Karpas-422 (cell line): ENCODE measurements at regions not wholly inside any gene's neighbourhood (a gene's known extent, or its start where the extent isn't known, plus 50 kb on each side); places are given as distances from the start of the nearest gene placed in this dataset.

ENCODE experiments used
- DNase-seq: peaks from one replicate; pipeline ENCODE4 v3.0.0-alpha.2; 2015
- H2AFZ ChIP-seq: fragments of 200-600 bp; sonication (generic); 2 replicates; pipeline ENCODE4 v1.6.1; 2014; ENCODE audit warnings: antibody characterized with exemption, low read length, mixed read lengths
- H3K27ac ChIP-seq: fragments of 200-600 bp; sonication (generic); 2 replicates; pipeline ENCODE4 v1.5.1; 2014; ENCODE audit warnings: mild to moderate bottlenecking, low read length, moderate library complexity
- H3K27me3 ChIP-seq: fragments of 200-600 bp; sonication (generic); 2 replicates; pipeline ENCODE4 v1.6.1; 2014; ENCODE audit warnings: low read length, mixed read lengths
- H3K36me3 ChIP-seq: fragments of 200-600 bp; sonication (generic); 2 replicates; pipeline ENCODE4 v1.6.1; 2014; ENCODE audit warnings: low read length, mixed read lengths; ENCODE audit not compliant: insufficient read depth
- H3K4me1 ChIP-seq: fragments of 200-600 bp; sonication (generic); 2 replicates; pipeline ENCODE4 v1.6.1; 2014; ENCODE audit warnings: mild to moderate bottlenecking, low read length, mixed read lengths
- H3K4me2 ChIP-seq: fragments of 200-600 bp; sonication (generic); 2 replicates; pipeline ENCODE4 v1.6.1; 2014; ENCODE audit warnings: low read length, low read depth, mild to moderate bottlenecking; ENCODE audit not compliant: poor library complexity, severe bottlenecking
- H3K4me3 ChIP-seq: fragments of 200-600 bp; sonication (generic); 2 replicates; pipeline ENCODE4 v1.5.1; 2014; ENCODE audit warnings: mild to moderate bottlenecking, antibody characterized with exemption, low read length, mixed read lengths
- H3K79me2 ChIP-seq: fragments of 200-600 bp; sonication (generic); 2 replicates; pipeline ENCODE4 v1.6.1; 2014; ENCODE audit warnings: mild to moderate bottlenecking, low read length, mixed read lengths
- H3K9ac ChIP-seq: fragments of 200-600 bp; sonication (generic); 2 replicates; pipeline ENCODE4 v1.6.0; 2014; ENCODE audit warnings: low read length
- H3K9me2 ChIP-seq: fragments of 200-600 bp; sonication (generic), shearing (Covaris generic); replicated peaks from 2 replicates; pipeline ENCODE4 v1.6.0; 2014; ENCODE audit warnings: mild to moderate bottlenecking, low read length, moderate library complexity; ENCODE audit not compliant: insufficient read depth
- H3K9me3 ChIP-seq: fragments of 300-700, 200-600 bp; sonication (generic); 2 replicates; pipeline ENCODE4 v1.6.1; 2014; ENCODE audit warnings: low read length, mixed read lengths
- H4K20me1 ChIP-seq: fragments of 200-600 bp; sonication (generic); 2 replicates; pipeline ENCODE4 v1.6.1; 2014; ENCODE audit warnings: mild to moderate bottlenecking, antibody characterized with exemption, low read length, low read depth; ENCODE audit not compliant: insufficient read depth

DNA sequence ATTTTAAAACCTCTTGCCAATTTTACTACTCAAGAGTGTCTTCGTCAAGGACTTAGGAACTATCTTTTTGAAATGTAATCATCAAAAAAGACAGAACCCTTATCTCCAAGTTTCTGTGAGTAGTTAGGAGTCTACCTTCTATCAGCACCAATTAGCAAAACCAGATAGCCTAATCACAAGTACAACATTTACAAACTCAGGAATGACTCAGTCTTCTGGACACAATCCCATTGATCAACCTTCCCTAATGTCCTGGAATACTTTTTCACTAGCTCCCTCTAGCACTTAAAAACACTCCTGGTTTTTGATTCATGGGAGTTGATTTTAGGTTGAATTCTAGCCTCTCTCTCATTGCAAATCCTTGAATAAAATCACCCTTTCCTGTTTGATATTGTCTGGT, 680.7 kb downstream of the PRR16 start:
- Histone ChIP-seq H4K20me1 (no peaks in the 10 kb centered on the region), H3K27ac (no peak overlapping the region), H3K9ac (no peak overlapping the region), H3K4me1 (no peaks in the 10 kb centered on the region), H3K79me2 (no peaks in the 10 kb centered on the region), H3K9me3 (peaks cover 17% of the 10 kb centered on the region; the same call in 1 of the 2 replicates), H3K4me3 (no peak overlapping the region), H3K4me2 (no peak overlapping the region), H3K27me3 (no peaks in the 10 kb centered on the region), H2AFZ (no peak overlapping the region), H3K36me3 (no peaks in the 10 kb centered on the region), H3K9me2 (no peaks in the 10 kb centered on the region)
- no peak for DNase-seq

DNA sequence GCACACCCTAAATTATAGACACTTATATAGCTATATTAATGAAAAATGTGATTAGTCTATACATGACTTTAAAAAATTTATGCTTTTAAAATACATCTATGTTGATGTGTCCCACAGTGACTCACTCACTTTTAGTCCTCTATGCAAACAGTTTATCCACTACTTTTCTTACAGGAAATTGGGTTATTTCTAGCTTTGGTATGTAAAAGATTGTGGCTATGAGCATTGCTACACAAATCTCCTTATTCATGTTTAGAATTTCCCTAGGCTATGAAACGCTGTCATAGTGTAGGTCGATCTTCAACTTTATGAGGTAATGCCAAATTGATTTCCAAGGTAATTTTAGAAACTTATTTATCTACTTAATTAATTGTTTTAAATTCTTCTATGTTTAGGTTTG, 687.4 kb downstream of the PRR16 start:
- Histone ChIP-seq H3K27me3 (no peaks in the 10 kb centered on the region), H3K9me3 (peaks cover 3% of the 10 kb centered on the region; the same call in 1 of the 2 replicates), H3K9me2 (no peaks in the 10 kb centered on the region), H4K20me1 (no peaks in the 10 kb centered on the region), H3K4me2 (no peak overlapping the region), H2AFZ (no peak overlapping the region), H3K27ac (no peak overlapping the region), H3K79me2 (no peaks in the 10 kb centered on the region), H3K36me3 (no peaks in the 10 kb centered on the region), H3K4me1 (no peaks in the 10 kb centered on the region), H3K9ac (no peak overlapping the region), H3K4me3 (no peak overlapping the region)
- no peak for DNase-seq

DNA sequence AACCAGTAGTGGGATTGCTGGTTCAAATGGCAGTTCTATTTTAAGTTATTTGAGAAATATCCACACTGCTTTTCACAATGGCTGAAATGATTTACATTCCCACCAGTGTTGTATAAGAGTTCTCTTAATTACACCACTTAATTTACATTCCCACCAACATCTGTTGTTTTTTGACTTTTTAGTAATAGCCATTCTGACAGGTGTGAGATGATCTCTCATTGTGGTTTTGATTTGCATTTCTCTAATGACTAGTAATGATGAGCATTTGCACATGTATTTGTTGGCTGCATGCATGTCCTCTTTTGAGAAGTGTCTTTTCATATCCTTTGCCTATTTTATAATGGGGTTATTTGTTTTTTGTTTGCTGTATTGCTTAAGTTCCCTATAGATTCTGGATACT, 688.3 kb downstream of the PRR16 start:
- H3K9ac ChIP-seq: no peak overlapping the region
- H3K4me2 ChIP-seq: no peak overlapping the region
- no peaks in the 10 kb centered on the region for H3K36me3 ChIP-seq
- H3K9me2 ChIP-seq: no peaks in the 10 kb centered on the region
- H3K27me3 ChIP-seq: no peaks in the 10 kb centered on the region
- no peaks in the 10 kb centered on the region for H3K4me1 ChIP-seq
- H2AFZ ChIP-seq: no peak overlapping the region
- peaks cover 3% of the 10 kb centered on the region; the same call in 1 of the 2 replicates for H3K9me3 ChIP-seq
- no peaks in the 10 kb centered on the region for H3K79me2 ChIP-seq
- DNase-seq: no peak
- H3K27ac ChIP-seq: no peak overlapping the region
- H4K20me1 ChIP-seq: no peaks in the 10 kb centered on the region
- H3K4me3 ChIP-seq: no peak overlapping the region

DNA sequence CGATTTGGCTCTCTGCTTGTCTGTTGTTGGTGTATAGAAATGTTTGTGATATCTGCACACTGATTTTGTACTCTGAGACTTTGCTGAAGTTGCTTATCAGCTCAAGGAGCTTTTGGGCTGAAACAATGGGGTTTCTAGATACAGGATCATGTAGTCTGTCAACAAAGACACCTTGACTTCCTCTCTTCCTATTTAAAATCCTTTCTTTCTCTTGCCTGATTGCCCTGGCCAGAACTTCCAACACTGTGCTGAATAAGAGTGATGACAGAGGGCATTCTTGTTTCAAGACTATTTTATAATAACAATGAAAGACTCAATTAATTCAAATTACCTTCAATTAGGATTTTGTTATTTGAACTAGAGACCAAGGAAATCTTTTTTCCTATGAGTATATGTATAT, 692.5 kb downstream of the PRR16 start:
- no peak overlapping the region for H3K9ac ChIP-seq
- no peaks in the 10 kb centered on the region for H4K20me1 ChIP-seq
- H2AFZ ChIP-seq: no peak overlapping the region
- H3K4me3 ChIP-seq: no peak overlapping the region
- no peak overlapping the region for H3K27ac ChIP-seq
- no peaks in the 10 kb centered on the region for H3K4me1 ChIP-seq
- H3K4me2 ChIP-seq: no peak overlapping the region
- H3K9me2 ChIP-seq: no peaks in the 10 kb centered on the region
- no peaks in the 10 kb centered on the region for H3K27me3 ChIP-seq
- no peaks in the 10 kb centered on the region for H3K36me3 ChIP-seq
- peaks cover 7% of the 10 kb centered on the region; the same call in 1 of the 2 replicates for H3K9me3 ChIP-seq
- DNase-seq: no peak
- no peaks in the 10 kb centered on the region for H3K79me2 ChIP-seq

DNA sequence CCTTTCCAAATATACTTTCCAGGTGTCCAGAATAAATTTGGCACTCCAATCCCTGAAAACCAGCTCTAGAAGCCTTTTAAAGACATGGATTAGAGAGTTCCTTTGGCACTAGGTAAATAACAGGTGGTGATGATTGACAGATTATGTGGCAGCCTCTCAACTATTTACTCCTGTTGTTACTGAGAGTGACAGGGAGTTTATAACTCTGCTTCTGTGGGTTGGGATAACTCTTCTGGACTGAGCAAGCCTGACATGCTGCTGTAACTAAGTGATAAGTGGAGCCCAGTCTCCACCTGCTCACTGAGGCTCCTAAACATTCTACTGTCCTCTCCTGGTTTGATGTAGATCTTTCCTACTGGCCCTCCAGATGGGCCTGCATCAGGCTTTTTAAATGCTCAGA, 693.2 kb upstream of the FTMT start:
- Histone ChIP-seq H3K9ac (no peak overlapping the region), H3K36me3 (no peaks in the 10 kb centered on the region), H2AFZ (no peak overlapping the region), H3K4me3 (no peak overlapping the region), H3K9me3 (peaks cover 3% of the 10 kb centered on the region; the same call in 1 of the 2 replicates), H3K79me2 (no peaks in the 10 kb centered on the region), H3K4me2 (no peak overlapping the region), H3K27ac (no peak overlapping the region), H3K27me3 (no peaks in the 10 kb centered on the region), H3K9me2 (no peaks in the 10 kb centered on the region), H3K4me1 (no peaks in the 10 kb centered on the region), H4K20me1 (no peaks in the 10 kb centered on the region)
- no peak for DNase-seq

DNA sequence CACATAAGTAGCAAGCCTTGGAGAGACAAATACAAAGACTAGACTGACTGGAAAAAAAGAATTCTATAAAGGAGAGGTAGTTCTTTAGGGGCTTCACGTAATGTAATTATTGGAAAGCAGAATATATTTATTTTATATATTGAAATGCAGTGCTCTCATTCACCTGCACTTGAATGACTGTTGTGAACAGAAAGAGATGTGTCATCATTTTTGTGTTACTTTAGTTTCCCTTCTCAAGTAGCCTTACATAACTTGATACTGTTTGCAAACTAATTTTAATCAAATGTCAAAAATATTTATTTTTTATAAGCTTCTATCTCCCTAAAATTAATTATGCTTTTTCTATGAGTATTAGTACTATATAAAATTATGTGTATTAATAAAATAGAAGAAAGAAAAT, 691.1 kb upstream of the FTMT start:
- no peak for DNase-seq

DNA sequence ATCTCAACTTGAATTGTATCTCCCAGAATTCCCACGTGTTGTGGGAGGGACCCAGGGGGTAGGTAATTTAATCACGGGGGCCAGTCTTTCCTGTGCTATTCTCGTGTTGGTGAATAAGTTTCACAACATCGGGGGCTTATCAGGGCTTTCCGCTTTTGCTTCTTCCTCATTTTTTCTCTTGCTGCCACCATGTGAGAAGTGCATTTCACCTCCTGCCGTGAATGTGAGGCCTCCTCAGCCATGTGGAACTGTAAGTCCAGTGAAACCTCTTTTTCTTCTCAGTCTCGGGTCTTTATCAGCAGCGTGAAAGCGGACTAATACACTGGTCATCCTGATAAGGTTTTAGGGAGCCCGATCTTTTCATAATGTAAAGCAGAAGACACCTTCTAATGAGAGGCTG, 687.0 kb upstream of the FTMT start:
- Histone ChIP-seq H3K79me2 (no peaks in the 10 kb centered on the region), H3K9me3 (peaks cover 3% of the 10 kb centered on the region; the same call in 1 of the 2 replicates), H3K4me3 (no peak overlapping the region), H3K9me2 (no peaks in the 10 kb centered on the region), H3K36me3 (no peaks in the 10 kb centered on the region), H2AFZ (no peak overlapping the region), H3K27me3 (no peaks in the 10 kb centered on the region), H3K4me1 (no peaks in the 10 kb centered on the region), H3K4me2 (no peak overlapping the region), H4K20me1 (no peaks in the 10 kb centered on the region), H3K27ac (no peak overlapping the region), H3K9ac (no peak overlapping the region)
- no peak for DNase-seq

More for the DNA sequence above, 691.1 kb upstream of the FTMT start:
- Histone ChIP-seq H3K27me3 (no peaks in the 10 kb centered on the region), H3K9ac (no peak overlapping the region), H3K36me3 (no peaks in the 10 kb centered on the region), H3K9me3 (peaks cover 3% of the 10 kb centered on the region; the same call in 1 of the 2 replicates), H3K4me2 (no peak overlapping the region), H3K4me3 (no peak overlapping the region), H3K4me1 (no peaks in the 10 kb centered on the region), H3K27ac (no peak overlapping the region), H3K79me2 (no peaks in the 10 kb centered on the region), H4K20me1 (no peaks in the 10 kb centered on the region), H3K9me2 (no peaks in the 10 kb centered on the region), H2AFZ (no peak overlapping the region)

DNA sequence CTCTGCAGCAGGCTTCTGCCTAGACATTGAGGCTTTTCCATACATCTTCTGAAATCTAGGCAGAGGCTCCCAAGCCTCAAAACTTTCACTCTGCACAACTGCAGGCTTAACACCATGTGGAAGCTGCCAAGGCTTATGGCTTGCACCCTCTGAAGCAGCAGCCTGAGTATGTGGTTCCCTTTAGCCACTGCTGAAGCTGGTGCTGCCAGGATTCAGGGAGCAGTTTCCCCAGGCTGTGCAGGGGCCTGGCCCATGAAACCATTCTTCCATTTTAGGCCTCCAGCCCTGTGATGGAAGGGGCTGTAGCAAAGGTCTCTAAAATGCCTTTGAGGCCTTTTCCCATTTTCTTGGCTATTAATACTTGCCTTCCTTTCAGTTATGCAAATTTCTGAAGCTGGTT, 680.3 kb upstream of the FTMT start:
- Histone ChIP-seq H3K9ac (no peak overlapping the region), H3K79me2 (no peaks in the 10 kb centered on the region), H2AFZ (no peak overlapping the region), H3K4me1 (no peaks in the 10 kb centered on the region), H3K4me3 (no peak overlapping the region), H3K27ac (no peak overlapping the region), H3K36me3 (no peaks in the 10 kb centered on the region), H3K9me3 (no peaks in the 10 kb centered on the region), H3K4me2 (no peak overlapping the region), H3K9me2 (no peaks in the 10 kb centered on the region), H4K20me1 (no peaks in the 10 kb centered on the region), H3K27me3 (no peaks in the 10 kb centered on the region)
- no peak for DNase-seq

DNA sequence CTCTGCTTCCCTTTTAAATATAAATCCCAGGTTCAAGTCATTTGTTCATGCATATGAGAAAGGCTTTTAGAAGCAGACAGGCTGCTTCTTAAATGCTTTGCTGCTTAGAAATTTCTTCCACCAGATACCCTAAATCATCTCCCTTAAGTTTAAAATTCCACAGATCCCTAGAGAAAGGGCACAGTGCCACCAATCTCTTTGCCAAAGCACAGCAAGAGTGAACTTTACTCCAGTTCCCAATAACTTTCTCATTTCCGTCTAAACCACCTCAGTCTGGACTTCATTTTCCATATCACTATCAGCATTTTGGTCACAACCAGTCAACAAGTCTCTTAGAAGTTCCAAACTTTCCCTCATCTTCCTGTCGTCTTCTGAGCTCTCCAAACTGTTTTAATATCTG, 679.8 kb upstream of the FTMT start:
- Histone ChIP-seq H3K79me2 (no peaks in the 10 kb centered on the region), H2AFZ (no peak overlapping the region), H3K9ac (no peak overlapping the region), H3K27me3 (no peaks in the 10 kb centered on the region), H3K36me3 (no peaks in the 10 kb centered on the region), H4K20me1 (no peaks in the 10 kb centered on the region), H3K4me1 (no peaks in the 10 kb centered on the region), H3K9me3 (no peaks in the 10 kb centered on the region), H3K4me3 (no peak overlapping the region), H3K9me2 (no peaks in the 10 kb centered on the region), H3K27ac (no peak overlapping the region), H3K4me2 (no peak overlapping the region)
- DNase-seq: no peak
